ENCODE measurements at regions not wholly inside any gene's neighbourhood (a gene's known extent, or its start where the extent isn't known, plus 50 kb on each side); places are given as distances from the start of the nearest gene placed in this dataset.

DNA sequence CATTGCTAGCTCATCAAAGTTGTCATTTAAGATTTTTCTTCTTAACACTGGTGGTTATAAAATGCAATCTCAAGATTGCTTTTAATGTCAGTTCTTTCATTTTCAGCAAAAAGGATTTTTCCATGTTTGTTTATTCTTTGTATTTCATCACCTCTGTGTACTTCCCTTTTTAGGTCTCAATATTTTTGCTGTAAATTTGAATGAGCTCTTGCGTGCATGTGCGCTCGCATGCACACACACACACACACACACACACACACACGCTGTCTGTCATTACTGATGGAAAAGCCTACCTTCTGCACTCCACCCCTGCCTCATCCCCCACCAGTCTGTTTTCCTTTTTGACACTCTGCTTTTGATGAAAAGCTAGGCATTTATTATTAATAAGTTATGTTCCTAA, 85.3 kb upstream of the FYN start:
- no peak for DNase-seq (ENCODE audit: low read depth)

DNA sequence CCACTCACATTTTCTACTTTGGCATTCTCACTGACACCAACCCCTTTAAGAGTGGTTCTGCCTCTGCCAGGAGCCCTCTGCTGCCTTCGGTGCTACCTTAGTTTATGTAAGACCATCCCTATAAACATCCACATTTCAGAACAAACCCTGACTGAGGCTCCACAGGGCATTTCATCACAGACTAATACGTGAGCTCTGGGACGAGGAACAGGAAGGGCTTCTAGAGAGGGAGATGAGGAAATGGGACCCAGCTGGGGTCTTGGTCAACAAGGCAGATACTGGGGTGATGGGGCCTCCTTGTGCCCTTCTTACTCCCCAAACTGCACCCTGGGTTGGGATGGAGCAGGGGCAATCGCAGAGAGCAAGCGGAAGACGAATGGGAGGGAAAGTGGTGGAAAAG, 86.5 kb upstream of the FYN start:
- no peak for DNase-seq (ENCODE audit: low read depth)

DNA sequence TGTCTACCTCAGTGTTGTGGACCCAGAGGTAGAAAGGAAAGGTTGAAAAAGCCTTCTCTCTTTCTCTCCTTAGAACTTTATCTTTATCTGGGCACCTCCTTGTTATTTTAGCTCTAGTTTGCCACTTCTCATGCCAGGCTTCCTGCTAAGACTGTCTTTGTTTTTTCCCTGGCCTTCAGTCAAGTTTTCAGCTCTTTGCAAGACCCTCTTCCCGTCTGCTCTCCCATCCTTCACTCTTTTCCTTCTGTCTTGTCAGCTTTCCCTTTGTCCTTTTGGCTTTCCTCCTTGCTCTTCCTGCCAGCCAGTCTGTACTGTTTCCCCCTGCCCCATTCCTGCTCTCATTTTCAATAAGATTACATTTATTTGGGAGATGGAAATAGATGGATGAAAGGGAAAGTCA, 86.8 kb upstream of the CCN6 start:
- no peak for DNase-seq (ENCODE audit: low read depth)

DNA sequence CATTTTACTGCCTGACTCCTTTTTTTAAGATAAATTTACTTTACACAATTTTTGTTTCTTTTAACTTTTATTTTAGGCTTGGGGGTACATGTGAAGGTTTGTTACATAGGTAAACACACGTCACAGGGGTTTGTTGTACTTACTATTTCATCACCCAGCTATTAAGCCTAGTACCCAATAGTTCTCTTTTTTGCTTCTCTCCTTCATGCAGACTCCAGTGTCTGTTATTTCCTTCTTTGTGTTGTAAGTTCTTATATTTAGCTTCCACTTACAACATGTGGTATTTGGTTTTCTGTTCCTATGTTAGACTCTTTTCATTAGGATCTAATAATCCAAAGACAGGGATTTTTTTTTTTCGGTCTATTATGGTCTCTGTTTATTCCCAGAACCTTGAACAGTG, 83.5 kb upstream of the CCN6 start:
- DNase-seq (ENCODE audit: low read depth), result no peak

DNA sequence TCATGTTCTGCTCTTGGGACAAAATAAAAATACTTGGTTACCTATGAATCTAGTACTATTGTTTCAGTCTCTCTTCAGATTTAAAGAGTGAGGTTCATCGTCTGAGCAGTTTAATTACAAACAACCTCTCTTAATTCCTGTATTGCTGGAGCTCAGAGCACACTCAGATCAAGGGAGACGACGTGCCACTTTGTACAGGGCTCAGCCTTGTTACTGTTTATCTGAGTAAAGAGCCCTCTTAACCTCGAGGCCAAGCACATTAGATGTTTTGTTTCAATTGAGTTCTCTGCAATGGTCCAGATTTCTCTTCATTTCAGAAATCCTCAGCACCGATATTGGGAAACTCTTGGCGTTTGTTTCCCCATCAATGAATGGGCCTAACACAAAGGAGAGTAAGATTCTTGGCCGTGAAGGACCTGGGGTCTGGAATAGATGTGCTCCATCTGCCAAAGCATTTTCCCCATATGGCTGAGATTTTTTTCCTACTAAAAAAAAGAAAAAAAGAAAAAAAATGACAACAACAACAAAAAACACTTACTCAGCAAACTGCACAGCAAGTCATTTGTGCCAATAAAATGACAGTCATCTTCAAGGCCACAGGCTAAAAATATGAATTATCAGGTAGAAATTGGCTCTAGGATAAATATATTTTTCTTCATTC, 82.6 kb upstream of the CCN6 start:
- no peak for DNase-seq (ENCODE audit: low read depth)

DNA sequence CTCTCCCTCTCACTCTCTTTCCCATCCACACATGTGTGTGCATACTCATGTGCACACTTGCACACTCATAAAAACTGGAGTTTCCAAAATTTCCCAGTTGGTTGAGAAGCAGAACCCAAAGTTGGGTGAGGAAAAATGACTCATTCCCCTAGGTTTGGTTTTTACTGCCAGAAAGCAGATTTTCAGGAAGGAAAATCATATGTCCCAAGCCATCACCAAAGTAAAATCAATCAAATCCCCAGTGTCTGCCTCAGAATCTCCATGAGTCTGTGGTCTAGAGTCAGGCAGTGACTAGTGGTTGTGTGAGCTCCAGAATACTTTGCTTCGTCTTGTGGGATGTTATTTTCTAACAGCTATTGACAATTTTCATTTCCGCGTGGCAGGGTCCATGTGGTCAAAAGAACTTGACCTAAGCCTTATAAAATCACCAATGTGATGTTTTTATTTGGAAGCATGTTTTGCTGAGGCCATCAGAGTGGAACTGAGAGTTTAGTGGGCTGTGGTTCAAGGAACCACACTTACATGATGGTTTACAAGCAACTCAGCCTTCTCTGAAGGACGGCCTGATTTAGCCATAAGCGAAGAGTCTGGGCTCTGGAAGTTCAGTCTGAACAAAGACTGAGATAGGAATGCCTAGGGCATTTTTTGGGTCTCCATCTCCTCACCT, 81.9 kb upstream of the CCN6 start:
- no peak for DNase-seq (ENCODE audit: low read depth)

DNA sequence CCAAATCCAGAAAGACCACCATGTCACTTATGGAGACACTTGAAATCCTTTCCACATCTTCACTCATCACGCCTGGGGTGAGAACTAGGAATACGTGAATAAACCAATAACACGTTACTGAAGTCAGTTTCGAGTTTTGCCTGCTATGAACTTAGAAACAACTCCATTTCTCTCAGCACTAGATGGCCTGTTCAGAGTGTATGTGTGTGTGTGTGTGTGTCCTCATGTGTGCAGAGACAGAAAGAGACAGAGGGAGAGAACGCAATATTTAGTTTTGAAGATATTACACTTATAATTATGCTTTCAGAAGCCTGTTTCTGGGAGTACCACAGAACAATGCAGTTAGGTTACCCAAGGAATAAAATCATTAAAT, 81.2 kb upstream of the CCN6 start:
- no peak for DNase-seq (ENCODE audit: low read depth)

DNA sequence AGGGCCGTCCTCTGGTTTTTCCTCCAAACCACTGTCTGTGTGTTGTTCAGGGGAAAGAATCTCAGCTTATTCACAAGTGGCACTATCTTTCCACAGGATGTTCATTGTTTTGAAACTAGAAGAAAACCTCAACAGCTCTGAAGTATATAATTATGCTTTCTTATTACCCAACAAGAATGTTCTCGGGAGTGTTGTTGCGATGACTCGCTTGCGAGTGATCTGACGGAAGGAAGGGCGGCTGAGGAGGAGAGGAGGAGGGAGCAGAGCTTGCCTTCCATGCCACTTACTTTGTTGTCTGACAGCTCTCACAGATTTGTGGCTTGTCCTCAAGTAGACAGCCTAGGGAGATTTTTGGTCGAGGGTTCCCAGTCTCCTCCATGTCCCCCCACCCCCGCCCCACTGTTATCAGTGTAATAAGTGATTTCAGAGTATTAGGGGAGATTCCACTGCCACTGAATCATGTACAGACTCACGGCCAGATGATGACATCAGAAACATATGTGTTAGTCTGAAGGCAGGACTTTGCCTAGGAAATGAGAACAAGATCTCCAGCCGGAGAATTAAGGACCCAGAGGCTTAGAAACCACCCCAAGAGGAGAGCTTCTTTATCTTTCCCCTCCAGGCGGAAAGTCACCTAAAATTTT, 80.7 kb upstream of the CCN6 start:
- DNase-seq (ENCODE audit: low read depth), result peak; percentile 46

DNA sequence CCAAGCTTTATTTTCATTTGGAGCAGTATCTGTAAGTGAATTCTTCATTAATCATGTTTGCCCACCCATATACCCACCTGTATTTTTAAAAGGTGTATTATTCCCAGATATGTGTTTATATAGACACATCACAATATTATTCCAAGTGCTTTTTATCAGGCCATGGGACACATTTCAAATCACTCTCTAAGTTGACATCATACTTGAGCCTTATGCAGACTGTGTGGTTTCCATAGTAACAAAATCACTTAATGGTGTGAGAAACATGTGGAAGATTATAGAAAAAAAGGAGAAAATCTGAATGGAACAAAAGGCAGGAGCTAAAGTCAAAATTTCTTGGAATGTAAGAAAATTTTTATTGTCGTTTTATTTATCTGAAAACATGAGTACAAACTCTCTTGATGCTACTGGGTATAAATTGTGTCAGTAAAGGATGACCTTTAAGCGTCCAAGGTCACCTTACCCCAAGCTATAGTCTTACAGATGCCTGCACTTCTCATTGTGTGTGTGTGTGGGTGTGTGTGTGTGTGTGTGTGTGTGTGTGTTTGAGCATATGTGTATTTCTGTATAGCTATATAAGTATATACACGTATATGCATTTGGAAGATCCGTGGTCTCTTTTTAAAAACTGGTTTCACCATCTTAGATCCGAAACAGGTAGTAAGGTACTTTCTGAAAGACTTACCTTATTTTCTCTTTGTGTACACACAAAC, 79.8 kb upstream of the CCN6 start:
- DNase-seq (ENCODE audit: low read depth), result no peak

DNA sequence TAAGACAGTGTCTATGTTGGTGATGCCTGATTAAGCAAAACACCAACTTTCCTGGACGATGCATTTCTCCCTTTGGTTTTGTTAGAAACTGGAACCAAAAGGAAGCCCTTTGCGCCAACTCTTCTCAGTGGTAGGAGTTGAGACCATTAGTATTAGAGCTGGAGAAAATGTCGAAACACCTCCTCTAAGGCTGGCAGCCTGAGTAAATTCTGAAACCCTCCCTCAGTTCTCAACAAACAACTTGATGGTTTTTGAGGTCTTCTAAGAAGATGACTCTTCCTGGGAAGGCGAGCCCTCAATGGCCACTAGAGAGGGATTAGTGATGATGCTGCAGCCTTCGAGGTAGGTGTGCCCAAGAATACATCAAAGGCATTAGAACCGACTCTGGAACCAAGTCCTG, 78.4 kb upstream of the CCN6 start:
- peak; percentile 23 for DNase-seq (ENCODE audit: low read depth)

DNA sequence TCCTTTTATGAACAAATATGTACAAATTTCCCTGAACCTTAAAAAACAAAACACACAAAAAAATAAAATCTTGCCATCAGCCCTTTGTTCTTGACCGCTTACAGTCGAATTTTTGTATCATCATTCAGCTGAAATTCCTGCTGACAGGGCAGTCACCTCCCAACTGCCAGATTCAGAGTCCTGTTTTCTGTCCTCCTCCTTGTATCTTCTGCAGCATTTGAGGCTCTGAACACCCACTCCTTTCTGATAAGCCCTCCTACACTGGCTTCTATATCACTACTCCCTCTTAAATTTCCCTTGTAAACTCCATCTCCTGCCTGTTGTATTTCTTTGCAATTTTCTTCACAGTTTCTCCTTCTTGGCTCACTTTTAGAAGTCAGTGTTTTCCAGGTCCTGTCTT, 77.8 kb upstream of the CCN6 start:
- no peak for DNase-seq (ENCODE audit: low read depth)

DNA sequence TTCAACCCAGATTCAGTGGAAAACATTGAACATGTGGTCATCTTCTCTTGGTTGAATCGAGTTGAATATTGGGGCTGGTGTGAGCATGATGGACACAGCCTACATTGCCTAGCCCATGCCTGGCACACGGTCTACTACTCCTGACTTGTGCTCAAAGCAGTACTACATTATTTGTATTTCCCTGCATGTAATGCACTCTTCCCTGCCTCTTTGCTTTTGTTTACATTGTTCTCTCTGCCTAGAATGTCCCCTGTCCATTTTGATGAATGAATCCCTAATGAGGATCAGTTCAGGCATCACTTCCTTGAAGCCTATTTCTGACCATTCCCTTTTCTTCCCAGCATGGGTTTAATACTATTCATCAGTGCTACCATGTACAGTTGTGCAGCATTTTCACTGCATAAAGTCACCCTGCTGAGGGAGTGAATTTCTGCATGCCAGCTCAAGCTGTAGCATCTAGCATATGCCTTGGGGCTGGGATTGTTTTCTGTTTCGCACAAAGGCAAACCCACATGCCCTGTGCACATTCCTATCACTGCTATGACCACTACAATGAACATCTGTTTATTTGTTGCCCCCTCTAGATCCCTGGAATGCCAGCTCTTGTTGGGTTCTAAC, 75.3 kb upstream of the CCN6 start:
- DNase-seq (ENCODE audit: low read depth), result no peak

DNA sequence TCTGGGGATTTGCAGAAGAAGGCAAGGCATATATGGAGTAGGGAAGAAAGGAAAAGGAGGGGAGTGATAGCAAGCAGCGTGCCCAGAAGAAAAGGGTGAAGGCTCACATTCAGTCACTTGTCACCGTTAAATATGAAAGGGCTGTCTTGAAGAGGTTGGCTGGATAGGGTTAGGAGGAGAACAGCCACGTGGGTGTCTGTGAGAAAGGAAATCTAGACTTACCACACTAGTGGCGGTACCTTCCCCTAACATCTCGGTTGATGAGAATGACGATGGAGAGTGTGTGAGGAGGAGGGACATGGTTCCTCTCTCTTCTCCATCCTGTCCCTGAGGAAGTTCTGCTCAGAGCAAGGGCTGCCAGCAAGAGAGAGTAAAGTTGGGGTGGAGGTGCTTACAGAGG, 74.3 kb upstream of the CCN6 start:
- DNase-seq (ENCODE audit: low read depth), result no peak

DNA sequence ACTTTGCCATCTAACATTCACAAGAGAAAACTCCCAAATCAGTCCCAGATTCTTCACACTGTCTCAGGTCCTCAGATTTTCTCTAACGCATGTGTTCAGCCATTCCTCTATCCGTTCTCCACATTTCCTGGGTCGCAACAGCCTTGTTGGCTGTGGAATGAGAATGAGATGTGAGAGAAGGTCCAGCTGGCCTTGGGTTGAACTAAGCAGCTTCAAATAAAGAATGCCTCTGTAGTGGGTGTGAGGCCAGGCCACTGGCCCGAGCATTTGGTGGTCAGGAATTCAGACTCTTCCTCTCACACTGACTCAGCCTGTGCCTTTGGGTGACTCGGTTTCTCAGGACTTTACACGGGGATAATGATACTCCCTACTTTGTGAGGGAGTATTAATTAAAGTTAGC, 73.8 kb upstream of the CCN6 start:
- DNase-seq (ENCODE audit: low read depth), result no peak

DNA sequence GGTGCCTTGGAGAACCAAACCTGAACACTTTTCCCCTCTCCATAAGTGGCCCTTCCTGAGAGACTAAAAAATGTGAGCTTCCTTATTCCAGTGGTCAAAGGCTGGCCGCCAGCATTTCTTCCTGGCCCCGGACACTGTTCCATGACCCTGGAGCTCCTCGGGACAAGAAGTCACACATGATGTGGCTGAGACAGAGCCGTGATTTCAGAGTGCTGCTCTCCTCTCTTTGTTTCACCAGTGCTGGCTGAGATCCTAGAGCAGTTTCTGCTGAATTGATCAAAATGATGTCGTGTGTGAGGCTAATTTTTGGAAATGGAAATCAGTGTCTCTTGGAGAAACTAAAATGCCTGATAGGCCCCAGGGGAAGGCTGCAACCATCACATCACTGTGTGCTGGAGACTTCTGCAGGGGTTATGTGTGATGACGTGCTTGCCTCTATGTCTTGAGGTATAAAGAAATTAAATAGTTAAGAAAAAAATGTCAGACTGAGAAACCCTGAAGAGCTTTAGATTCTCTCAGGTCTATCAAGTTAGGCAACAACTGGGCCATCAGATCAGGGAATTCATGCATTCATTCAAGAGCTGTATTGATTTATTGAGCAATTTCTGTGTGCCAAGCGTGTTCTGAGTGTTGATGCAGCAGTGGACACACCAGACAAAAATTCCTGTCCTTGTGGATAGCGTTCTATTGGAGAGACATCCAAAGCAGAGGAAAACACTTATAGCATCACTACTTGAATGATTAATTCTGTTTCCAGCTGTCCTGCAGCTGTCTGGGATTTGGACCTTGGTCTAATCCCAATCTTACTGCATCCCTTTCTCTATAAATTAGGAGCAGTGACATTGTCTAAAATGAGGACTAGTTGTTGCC, 72.7 kb upstream of the CCN6 start:
- DNase-seq (ENCODE audit: low read depth), result no peak

DNA sequence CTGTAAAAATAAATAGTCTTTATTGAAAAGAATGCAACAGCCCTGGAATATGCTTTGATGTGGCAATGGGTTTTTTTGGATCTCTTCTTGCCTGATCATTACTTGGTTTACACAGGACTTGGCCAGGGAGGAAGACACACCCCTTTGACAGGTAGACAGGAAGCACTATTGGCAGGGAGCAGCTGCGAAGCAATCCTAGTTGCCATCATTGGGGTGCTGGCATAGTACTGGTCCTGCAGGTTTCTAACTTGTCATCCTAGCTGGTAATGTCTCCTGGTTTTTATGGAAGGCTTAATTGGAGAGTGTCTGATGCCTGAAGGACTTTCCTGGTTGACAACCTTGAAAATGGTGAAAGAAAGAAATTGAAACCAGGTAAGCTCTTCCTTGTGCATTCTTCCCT, 71.2 kb upstream of the CCN6 start:
- DNase-seq (ENCODE audit: low read depth), result no peak

DNA sequence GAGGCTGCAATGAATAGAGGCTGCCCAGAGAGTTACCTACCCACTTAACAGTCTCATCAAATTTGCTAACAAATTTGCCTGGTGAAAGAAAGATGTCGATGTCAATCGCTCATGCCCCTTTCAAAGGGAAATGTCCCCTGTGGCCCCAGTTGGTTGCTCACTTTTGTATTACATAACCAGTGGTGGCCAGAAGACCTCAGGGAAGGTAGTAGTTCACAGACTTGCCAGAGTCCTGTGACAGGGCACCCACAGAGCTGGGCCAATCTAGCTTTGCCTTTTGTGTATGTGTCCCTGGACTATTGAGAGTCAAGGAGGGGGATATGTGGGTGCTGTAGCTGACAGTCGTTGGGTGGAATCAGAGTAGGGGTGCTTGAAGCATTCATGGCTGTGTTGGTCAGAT, 70.7 kb upstream of the CCN6 start:
- DNase-seq (ENCODE audit: low read depth), result no peak

DNA sequence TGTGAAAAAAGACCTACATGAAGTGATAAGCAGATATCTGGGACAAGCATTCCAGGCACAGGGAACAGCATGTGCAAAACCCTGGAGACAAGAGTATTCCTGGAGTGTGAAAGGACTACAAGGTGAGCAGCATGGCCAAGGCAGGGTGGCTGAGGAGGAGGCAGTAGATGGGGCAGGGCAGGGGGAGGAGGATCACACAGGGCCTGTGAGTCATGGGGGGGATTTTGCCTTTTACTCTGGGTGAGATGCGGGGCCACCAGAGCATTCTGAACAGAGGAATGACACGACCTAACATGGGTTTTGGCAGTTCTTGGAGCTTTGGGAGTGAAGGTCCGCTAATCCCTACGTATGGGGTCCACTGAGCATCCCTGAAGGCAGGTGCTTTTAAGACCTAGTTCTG, 69.8 kb upstream of the CCN6 start:
- no peak for DNase-seq (ENCODE audit: low read depth)

DNA sequence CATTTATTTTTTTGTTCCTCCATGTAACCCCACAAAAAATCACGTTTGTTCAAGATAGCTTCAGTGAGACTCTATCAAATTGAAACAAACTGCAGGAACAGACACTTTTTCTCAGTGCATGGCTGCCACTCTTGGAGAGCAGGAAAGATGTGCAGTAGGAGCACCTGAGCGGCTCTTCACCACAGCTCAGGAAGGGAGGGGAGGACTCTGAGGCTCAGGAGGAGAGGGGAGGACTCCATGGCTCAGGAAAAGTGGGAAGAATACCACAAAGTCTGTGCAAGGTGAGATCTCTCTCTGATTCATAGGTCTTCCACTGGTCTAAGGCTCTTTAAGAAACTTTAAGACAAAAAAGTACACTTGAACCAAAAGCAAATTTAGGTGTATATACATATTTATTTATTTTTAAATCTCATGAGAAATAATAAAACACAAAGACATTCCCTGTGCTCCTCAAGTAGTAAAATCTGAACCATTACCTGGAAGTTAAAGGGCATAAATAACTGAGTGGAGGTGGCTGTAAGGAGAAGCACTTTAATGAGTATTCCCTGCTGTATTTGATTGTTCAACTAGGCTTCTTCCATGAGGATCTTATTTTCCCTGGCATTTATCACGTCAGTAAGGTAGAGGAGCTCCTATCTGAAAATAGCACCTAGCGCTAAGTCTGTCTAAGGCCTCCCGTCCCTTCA, 69.2 kb upstream of the CCN6 start:
- no peak for DNase-seq (ENCODE audit: low read depth)

DNA sequence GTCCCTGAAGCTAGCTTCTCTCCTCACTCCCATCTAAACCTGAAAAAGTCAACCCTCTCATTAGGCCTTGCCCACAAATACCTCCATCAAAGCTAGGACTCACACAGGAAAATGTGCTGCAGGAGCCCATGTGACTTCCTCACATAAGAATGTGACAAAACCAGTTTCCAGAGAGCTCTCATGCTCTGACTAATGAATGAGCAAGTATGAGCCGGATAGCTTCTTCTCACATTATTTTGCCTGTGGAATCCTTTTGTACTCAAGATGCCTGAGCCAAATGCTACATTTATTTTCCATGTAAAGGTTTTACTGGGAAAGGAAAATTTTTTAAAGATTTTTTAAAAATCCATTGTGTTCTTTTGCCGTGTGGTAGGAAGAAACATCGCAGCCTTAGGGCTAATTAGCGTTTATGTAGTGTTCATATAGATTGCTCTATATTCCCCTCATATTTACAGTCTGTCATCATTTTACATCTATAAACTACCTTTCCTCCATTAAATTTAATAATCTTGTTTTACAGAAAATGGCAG, 68.6 kb upstream of the CCN6 start:
- no peak for DNase-seq (ENCODE audit: low read depth)

DNA sequence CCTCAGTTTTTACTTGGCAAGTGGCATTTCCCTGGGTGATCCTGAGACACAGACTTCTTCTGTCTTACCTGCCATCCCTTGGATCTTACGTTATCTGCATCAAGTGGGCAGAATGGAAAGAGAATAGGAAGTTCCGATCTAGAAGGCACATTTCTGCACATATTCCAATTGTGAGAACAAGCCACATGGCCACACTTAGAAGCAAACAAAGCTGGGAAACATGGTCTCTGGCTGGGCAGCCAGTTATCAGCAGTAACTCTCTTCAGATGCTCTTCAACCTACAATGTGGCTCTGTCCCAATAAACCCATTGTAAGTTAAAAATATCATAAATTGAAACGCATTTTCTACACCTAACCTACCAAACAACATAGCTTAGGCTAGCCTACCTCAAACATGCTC, 67.3 kb upstream of the CCN6 start:
- DNase-seq (ENCODE audit: low read depth), result no peak
